SK-N-SH (cell line): ENCODE measurements at regions not wholly inside any gene's neighbourhood (a gene's known extent, or its start where the extent isn't known, plus 50 kb on each side); places are given as distances from the start of the nearest gene placed in this dataset.
"Not testable (repeated sequence)": the region's sequence is repeated elsewhere in the genome, so short reads cannot be mapped to it uniquely, and the experiment has no call there.

Experiments used
- CTCF ChIA-PET: fragments of 300-600, 350-600 bp; formaldehyde crosslinking; extraction: SDS; loops from one replicate; lab custom pipeline; 2021; lab: Yijun Ruan, JAX
- POLR2A ChIA-PET: fragments of 350-600 bp; sonication (Branson Sonifier 250); formaldehyde crosslinking; extraction: SDS; loops from one replicate; lab custom pipeline; 2020; ENCODE audit warnings: antibody characterized with exemption, inconsistent platforms; lab: Yijun Ruan, JAX
- DNase-seq: peaks from one replicate; pipeline ENCODE4 v3.0.0; 2012
- H2AFZ ChIP-seq: fragments of 200-600 bp; sonication (generic); 2 replicates; pipeline ENCODE4 v1.8.1; 2016; ENCODE audit warnings: antibody characterized with exemption, mild to moderate bottlenecking, low read depth
- H3F3A ChIP-seq: fragments of 200-600 bp; sonication (generic); replicated peaks from 2 replicates; pipeline ENCODE3; 2016; ENCODE audit warnings: antibody characterized with exemption, mild to moderate bottlenecking; ENCODE audit not compliant: insufficient read depth
- H3K27ac ChIP-seq, 2 experiments: fragments of 200-500 bp in 1 of 2; fragments of 200-600 bp in 1 of 2; sonication (Bioruptor generic) in 1 of 2; sonication (generic), shearing (Covaris generic) in 1 of 2; 2 replicates each; pipeline versions ENCODE4 v1.5.1 to v1.6.1; 2014 to 2016; ENCODE audit warnings: low read depth in 2 of 2, inconsistent platforms in 1 of 2, low read length in 1 of 2, mild to moderate bottlenecking in 1 of 2, mixed read lengths in 1 of 2
- H3K27me3 ChIP-seq: fragments of 200-600 bp; sonication (generic), shearing (Covaris generic); 2 replicates; pipeline ENCODE4 v1.6.1; 2016; ENCODE audit warnings: mixed run types; ENCODE audit not compliant: insufficient read depth
- H3K36me3 ChIP-seq, 2 experiments: fragments of 200-500 bp in 1 of 2; fragments of 200-600 bp in 1 of 2; sonication (Bioruptor generic) in 1 of 2; sonication (generic) in 1 of 2; replicated peaks in 1 of 2; 2 replicates each; pipeline versions ENCODE3 to v1.5.1; 2014 to 2016; ENCODE audit warnings: low read length in 1 of 2, mild to moderate bottlenecking in 1 of 2; ENCODE audit not compliant: insufficient read depth in 2 of 2, control insufficient read depth in 1 of 2
- H3K4me1 ChIP-seq, 2 experiments: fragments of 200-500 bp in 1 of 2; fragments of 200-600 bp in 1 of 2; sonication (Bioruptor generic) in 1 of 2; sonication (generic), shearing (Covaris generic) in 1 of 2; 2 replicates each; pipeline versions ENCODE4 v1.5.1 to v1.6.1; 2014 to 2016; ENCODE audit warnings: low read depth in 1 of 2, low read length in 1 of 2, mixed run types in 1 of 2; ENCODE audit not compliant: insufficient read depth in 2 of 2, control insufficient read depth in 1 of 2
- H3K4me2 ChIP-seq: fragments of 200-600 bp; sonication (generic), shearing (Covaris generic); 2 replicates; pipeline ENCODE4 v1.6.1; 2017; ENCODE audit warnings: mixed run types
- H3K4me3 ChIP-seq, 2 experiments: fragments of 200-500 bp in 1 of 2; fragments of 200-600 bp in 1 of 2; sonication (Bioruptor generic) in 1 of 2; sonication (generic), shearing (Covaris generic) in 1 of 2; 2 replicates each; pipeline versions ENCODE4 v1.5.1 to v1.8.1; 2014 to 2016; ENCODE audit warnings: low read depth in 2 of 2, inconsistent platforms in 1 of 2, low read length in 1 of 2, mild to moderate bottlenecking in 1 of 2, mixed read lengths in 1 of 2, moderate library complexity in 1 of 2
- H3K79me2 ChIP-seq: fragments of 200-600 bp; sonication (generic); 2 replicates; pipeline ENCODE4 v1.8.1; 2017; ENCODE audit warnings: mild to moderate bottlenecking; ENCODE audit not compliant: insufficient read depth
- H3K9ac ChIP-seq: fragments of 200-600 bp; sonication (generic); 2 replicates; pipeline ENCODE4 v1.6.1; 2017; ENCODE audit warnings: mixed run types
- H3K9me2 ChIP-seq: fragments of 200-600 bp; sonication (generic); 2 replicates; pipeline ENCODE4 v1.6.1; 2017; ENCODE audit warnings: mixed run types
- H3K9me3 ChIP-seq: fragments of 200-600 bp; sonication (generic); 2 replicates; pipeline ENCODE4 v1.6.1; 2017; ENCODE audit warnings: mixed run types, mild to moderate bottlenecking, moderate library complexity
- H4K20me1 ChIP-seq: fragments of 200-600 bp; sonication (generic); 2 replicates; pipeline ENCODE4 v1.6.1; 2017; ENCODE audit warnings: mild to moderate bottlenecking, mixed run types; ENCODE audit not compliant: insufficient read depth
- FOSL2 ChIP-seq: IDR thresholded peaks from 2 replicates; pipeline ENCODE4 v1.4.0; 2012; ENCODE audit warnings: low read depth, mild to moderate bottlenecking, moderate library complexity, borderline replicate concordance
- FOXJ3 ChIP-seq: sonication (generic); formaldehyde crosslinking; IDR thresholded peaks from 2 replicates; pipeline ENCODE4 v1.5.1; 2020; ENCODE audit warnings: mild to moderate bottlenecking, missing genetic modification reagents
- GABPA ChIP-seq: IDR thresholded peaks from 2 replicates; pipeline ENCODE4 v1.4.0; 2012; ENCODE audit warnings: low read depth, mild to moderate bottlenecking
- GATA2 ChIP-seq: sonication (generic); formaldehyde crosslinking; IDR thresholded peaks from 2 replicates; pipeline ENCODE4 v1.5.0; 2020; ENCODE audit warnings: mild to moderate bottlenecking, missing genetic modification reagents
- JUND ChIP-seq: IDR thresholded peaks from 2 replicates; pipeline ENCODE4 v1.4.0; 2012
- NFIC ChIP-seq: IDR thresholded peaks from 2 replicates; pipeline ENCODE4 v1.4.0; 2012; ENCODE audit warnings: borderline replicate concordance
- POLR2AphosphoS5 ChIP-seq: IDR thresholded peaks from 2 replicates; pipeline ENCODE4 v1.6.1; 2012; ENCODE audit warnings: low read depth, low read length
- REST ChIP-seq: IDR thresholded peaks from 2 replicates; pipeline ENCODE4 v1.6.1; 2012; ENCODE audit warnings: mild to moderate bottlenecking, low read depth, low read length, moderate library complexity
- RFX5 ChIP-seq: IDR thresholded peaks from 2 replicates; pipeline ENCODE4 v1.6.1; 2012; ENCODE audit warnings: mild to moderate bottlenecking, improper control_type of control experiment, low read length
- RXRA ChIP-seq: IDR thresholded peaks from 2 replicates; pipeline ENCODE4 v1.4.0; 2012; ENCODE audit warnings: low read depth, mild to moderate bottlenecking, borderline replicate concordance
- TEAD4 ChIP-seq: IDR thresholded peaks from 2 replicates; pipeline ENCODE4 v1.4.0; 2012; ENCODE audit warnings: mild to moderate bottlenecking, borderline replicate concordance; ENCODE audit not compliant: insufficient read depth
- YY1 ChIP-seq: IDR thresholded peaks from 2 replicates; pipeline ENCODE4 v1.4.0; 2012; ENCODE audit warnings: low read depth, mild to moderate bottlenecking
- WGBS: methylation state at CpG from one replicate; pipeline ENCODE4 v1.1.6; 2017; ENCODE audit warnings: low lambda C conversion rate; 5-methylcytosine and 5-hydroxymethylcytosine counted together

DNA sequence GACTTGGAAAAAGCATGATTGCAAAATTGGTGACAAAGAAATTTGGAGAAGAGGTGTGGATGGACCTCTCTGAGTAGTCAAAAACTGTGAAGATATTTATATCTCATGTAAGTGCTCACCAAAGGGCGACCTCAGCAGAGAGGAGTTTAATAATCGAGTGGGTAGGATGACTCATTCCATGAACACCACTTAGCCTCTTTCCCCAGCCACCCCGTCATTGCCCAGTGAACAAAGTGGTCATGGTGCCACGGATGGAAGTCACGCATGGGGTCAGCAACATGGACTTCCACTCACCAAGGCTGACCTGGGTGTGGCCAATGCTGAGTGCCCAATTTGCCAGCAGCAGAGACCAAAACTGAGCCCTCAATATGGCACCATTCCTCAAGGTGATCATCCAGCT is 997.4 kb upstream of the GYPC start:
- Histone ChIP-seq H2AFZ (no peak overlapping the region), H3K9me3 (no peaks in the 10 kb centered on the region), H3K9me2 (no peaks in the 10 kb centered on the region), H3K9ac (no peak overlapping the region), H3K79me2 (no peaks in the 10 kb centered on the region), H4K20me1 (no peaks in the 10 kb centered on the region), H3K27me3 (no peaks in the 10 kb centered on the region), H3F3A (no peaks in the 10 kb centered on the region), H3K4me2 (no peak overlapping the region), H3K36me3 (no peaks in the 10 kb centered on the region), H3K27ac (no peak overlapping the region), H3K4me1 (no peaks in the 10 kb centered on the region), H3K4me3 (no peak overlapping the region)
- ChIA-PET POLR2A (no interaction called here), CTCF (no interaction called here)
- no peak for DNase-seq
- 19% methylated on average over 5 of the region's 5 CpGs for WGBS
- TF ChIP-seq POLR2AphosphoS5 (no peak), TEAD4 (no peak), FOSL2 (no peak), RFX5 (no peak), RXRA (no peak), NFIC (no peak)

DNA sequence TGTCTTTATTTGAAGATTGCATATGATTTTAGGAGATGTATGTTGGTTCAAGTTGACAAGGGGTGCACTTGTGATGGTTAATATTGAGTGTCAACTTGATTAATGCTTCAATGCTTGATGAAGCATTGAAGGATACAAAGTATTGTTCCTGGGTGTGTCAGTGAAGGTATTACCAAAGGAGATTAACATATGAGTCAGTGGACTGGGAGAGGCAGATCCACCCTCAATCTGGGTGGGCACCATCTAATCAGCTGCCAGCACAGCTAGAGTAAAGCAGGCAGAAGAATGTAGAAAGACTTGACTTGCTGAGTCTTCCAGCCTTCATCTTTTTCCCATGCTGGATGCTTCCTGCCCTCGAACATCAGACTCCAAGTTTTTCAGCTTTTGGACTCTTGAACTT is 995.6 kb upstream of the GYPC start:
- H3K27me3 ChIP-seq, H3K9ac ChIP-seq, H3K4me2 ChIP-seq, H4K20me1 ChIP-seq, H3F3A ChIP-seq, H3K79me2 ChIP-seq, CTCF ChIA-PET, POLR2A ChIA-PET, H3K27ac ChIP-seq, DNase-seq, H3K4me3 ChIP-seq, H2AFZ ChIP-seq, H3K4me1 ChIP-seq, H3K9me3 ChIP-seq, H3K9me2 ChIP-seq, H3K36me3 ChIP-seq: not testable (repeated sequence)
- WGBS = 0% methylated on average over 1 of the region's 1 CpG

DNA sequence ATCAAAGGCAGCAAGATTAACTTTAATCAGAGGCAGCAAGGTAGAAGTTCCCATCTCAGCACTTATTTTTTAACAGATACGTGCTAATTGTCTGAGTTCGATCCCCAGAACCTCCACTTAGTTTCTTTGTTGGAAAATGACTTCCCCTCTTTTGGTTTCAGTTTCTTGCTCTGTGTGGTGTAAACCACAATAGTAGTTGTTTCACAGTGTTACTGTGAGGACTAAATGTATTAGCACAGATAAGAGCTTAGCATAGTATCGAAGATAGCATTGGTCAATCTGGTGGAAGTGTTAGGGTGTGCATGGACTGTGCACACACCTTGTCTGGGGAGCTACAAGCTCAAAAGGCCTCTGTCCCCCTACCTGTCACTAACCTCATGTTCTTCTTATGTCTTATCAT is 988.3 kb upstream of the GYPC start:
- H3F3A ChIP-seq = no peaks in the 10 kb centered on the region
- H3K27ac ChIP-seq = no peak overlapping the region
- 5% methylated on average over 3 of the region's 3 CpGs for WGBS
- no peak overlapping the region for H3K4me3 ChIP-seq
- TF ChIP-seq GABPA = no peak
- TF ChIP-seq POLR2AphosphoS5 = no peak
- TF ChIP-seq FOXJ3 = no peak
- no peak for TF ChIP-seq FOSL2
- no peak for TF ChIP-seq JUND
- no peak for TF ChIP-seq RFX5
- TF ChIP-seq YY1 = no peak
- TF ChIP-seq GATA2 = no peak
- no peak for TF ChIP-seq REST
- no peaks in the 10 kb centered on the region for H3K36me3 ChIP-seq
- no peak for DNase-seq
- no peaks in the 10 kb centered on the region for H3K9me2 ChIP-seq
- no peak overlapping the region for H3K9ac ChIP-seq
- no peak overlapping the region for H3K4me2 ChIP-seq
- no peaks in the 10 kb centered on the region for H4K20me1 ChIP-seq
- H2AFZ ChIP-seq = no peak overlapping the region
- no peaks in the 10 kb centered on the region for H3K9me3 ChIP-seq
- H3K27me3 ChIP-seq = no peaks in the 10 kb centered on the region
- no peaks in the 10 kb centered on the region for H3K4me1 ChIP-seq
- H3K79me2 ChIP-seq = no peaks in the 10 kb centered on the region
- ChIA-PET CTCF (no interaction called here), POLR2A (no interaction called here)
